SK-N-SH treated with all-trans-retinoic acid at 6 μM for 48 hours (cell line): ENCODE measurements at regions not wholly inside any gene's neighbourhood (a gene's known extent, or its start where the extent isn't known, plus 50 kb on each side); places are given as distances from the start of the nearest gene placed in this dataset.

Source experiments
- ATAC-seq: fragments of 200-7000 bp; cut with Tn5 transposase; 3 replicates; pipeline ENCODE4 v1.9.1; 2020; ENCODE audit warnings: mild to moderate bottlenecking, moderate library complexity
- ARNTL ChIP-seq: fragments of 450-650 bp; formaldehyde crosslinking; IDR thresholded peaks from 2 replicates; pipeline ENCODE4 v1.5.0; 2020; ENCODE audit warnings: low read depth, mild to moderate bottlenecking, moderate library complexity, borderline replicate concordance
- BACH2 ChIP-seq: fragments of 250-450 bp; sonication (Bioruptor Pico); IDR thresholded peaks from 2 replicates; pipeline ENCODE4 v1.9.0; 2021; ENCODE audit warnings: mild to moderate bottlenecking, borderline replicate concordance
- CREB5 ChIP-seq: fragments of 250-450 bp; sonication (Bioruptor Pico); IDR thresholded peaks from 2 replicates; pipeline ENCODE4 v1.5.1; 2020; ENCODE audit warnings: low read depth, mild to moderate bottlenecking, moderate library complexity
- ESRRG ChIP-seq: fragments of 250-450 bp; sonication (Bioruptor Pico); IDR thresholded peaks from 2 replicates; pipeline ENCODE4 v1.6.1; 2021; ENCODE audit warnings: mild to moderate bottlenecking
- GLIS3 ChIP-seq: fragments of 250-450 bp; sonication (Bioruptor Pico); IDR thresholded peaks from 2 replicates; pipeline ENCODE4 v1.5.0; 2020; ENCODE audit warnings: mild to moderate bottlenecking, moderate library complexity
- ISL1 ChIP-seq: fragments of 250-450 bp; sonication (Bioruptor Pico); IDR thresholded peaks from 2 replicates; pipeline ENCODE4 v2.1.2; 2022; ENCODE audit warnings: mild to moderate bottlenecking, moderate library complexity
- OSR1 ChIP-seq: fragments of 250-450 bp; sonication (Bioruptor Pico); IDR thresholded peaks from 2 replicates; pipeline ENCODE4 v1.8.0; 2022; ENCODE audit warnings: moderate library complexity, mild to moderate bottlenecking, inconsistent platforms
- PATZ1 ChIP-seq: fragments of 250-450 bp; sonication (Bioruptor Pico); IDR thresholded peaks from 2 replicates; pipeline ENCODE4 v1.8.0; 2020; ENCODE audit warnings: mild to moderate bottlenecking, moderate library complexity, borderline replicate concordance
- PPARA ChIP-seq: fragments of 250-450 bp; sonication (Bioruptor Pico); IDR thresholded peaks from 2 replicates; pipeline ENCODE4 v1.5.0; 2020; ENCODE audit warnings: mild to moderate bottlenecking, borderline replicate concordance
- RARB ChIP-seq: fragments of 250-450 bp; sonication (Bioruptor Pico); IDR thresholded peaks from 2 replicates; pipeline ENCODE4 v1.8.0; 2021; ENCODE audit warnings: mild to moderate bottlenecking, moderate library complexity
- SNAI2 ChIP-seq: fragments of 250-450 bp; sonication (Bioruptor Pico); IDR thresholded peaks from 2 replicates; pipeline ENCODE4 v1.5.0; 2020; ENCODE audit warnings: mild to moderate bottlenecking, moderate library complexity
- TCF4 ChIP-seq: fragments of 250-450 bp; sonication (Bioruptor Pico); IDR thresholded peaks from 2 replicates; pipeline ENCODE4 v1.8.0; 2021; ENCODE audit warnings: mild to moderate bottlenecking, moderate library complexity, borderline replicate concordance
- TOX ChIP-seq: fragments of 250-450 bp; sonication (Bioruptor Pico); IDR thresholded peaks from 2 replicates; pipeline ENCODE4 v1.8.0; 2021; ENCODE audit warnings: mild to moderate bottlenecking, moderate library complexity, borderline replicate concordance
- TSHZ2 ChIP-seq: fragments of 250-450 bp; sonication (Bioruptor Pico); IDR thresholded peaks from 2 replicates; pipeline ENCODE4 v1.5.0; 2020; ENCODE audit warnings: mild to moderate bottlenecking, moderate library complexity
- ZFP3 ChIP-seq: fragments of 250-450 bp; sonication (Bioruptor Pico); IDR thresholded peaks from 2 replicates; pipeline ENCODE4 v1.5.0; 2020; ENCODE audit warnings: mild to moderate bottlenecking, moderate library complexity
- ZFP30 ChIP-seq: fragments of 450-650 bp; formaldehyde crosslinking; IDR thresholded peaks from 2 replicates; pipeline ENCODE4 v1.5.0; 2022; ENCODE audit warnings: mild to moderate bottlenecking, moderate library complexity
- ZNF565 ChIP-seq: fragments of 450-650 bp; formaldehyde crosslinking; conservative IDR thresholded peaks from 2 replicates; pipeline ENCODE4 v1.5.0; 2020; ENCODE audit warnings: low read depth, mild to moderate bottlenecking, moderate library complexity
- ZNF70 ChIP-seq: fragments of 450-650 bp; formaldehyde crosslinking; IDR thresholded peaks from 2 replicates; pipeline ENCODE4 v1.5.0; 2020; ENCODE audit warnings: mild to moderate bottlenecking, moderate library complexity
- ZNF8 ChIP-seq: fragments of 450-650 bp; formaldehyde crosslinking; IDR thresholded peaks from 2 replicates; pipeline ENCODE4 v1.5.0; 2020; ENCODE audit warnings: mild to moderate bottlenecking, moderate library complexity
- TF ChIP-seq, protein P1 (sequence below): fragments of 250-450 bp; sonication (Bioruptor Pico); IDR thresholded peaks from 2 replicates; pipeline ENCODE4 v1.8.0; 2021; ENCODE audit warnings: low read depth, mild to moderate bottlenecking, moderate library complexity, borderline replicate concordance

GRCh38 chr4:36502350-36502749 is 220.9 kb downstream of the DTHD1 start:
- TF ChIP-seq SNAI2 (CRISPR knock-in tag) (no peak), GLIS3 (CRISPR knock-in tag) (no peak), ZFP3 (CRISPR knock-in tag) (no peak), ESRRG (CRISPR knock-in tag) (no peak), TSHZ2 (CRISPR knock-in tag) (no peak), ZNF8 (CRISPR knock-in tag) (no peak), ZNF70 (CRISPR knock-in tag) (no peak), BACH2 (CRISPR knock-in tag) (no peak), ZNF565 (no peak), CREB5 (CRISPR knock-in tag) (no peak), ISL1 (CRISPR knock-in tag) (no peak), ZFP30 (CRISPR knock-in tag) (no peak), TOX (no peak)
- TF ChIP-seq, protein P1, sequence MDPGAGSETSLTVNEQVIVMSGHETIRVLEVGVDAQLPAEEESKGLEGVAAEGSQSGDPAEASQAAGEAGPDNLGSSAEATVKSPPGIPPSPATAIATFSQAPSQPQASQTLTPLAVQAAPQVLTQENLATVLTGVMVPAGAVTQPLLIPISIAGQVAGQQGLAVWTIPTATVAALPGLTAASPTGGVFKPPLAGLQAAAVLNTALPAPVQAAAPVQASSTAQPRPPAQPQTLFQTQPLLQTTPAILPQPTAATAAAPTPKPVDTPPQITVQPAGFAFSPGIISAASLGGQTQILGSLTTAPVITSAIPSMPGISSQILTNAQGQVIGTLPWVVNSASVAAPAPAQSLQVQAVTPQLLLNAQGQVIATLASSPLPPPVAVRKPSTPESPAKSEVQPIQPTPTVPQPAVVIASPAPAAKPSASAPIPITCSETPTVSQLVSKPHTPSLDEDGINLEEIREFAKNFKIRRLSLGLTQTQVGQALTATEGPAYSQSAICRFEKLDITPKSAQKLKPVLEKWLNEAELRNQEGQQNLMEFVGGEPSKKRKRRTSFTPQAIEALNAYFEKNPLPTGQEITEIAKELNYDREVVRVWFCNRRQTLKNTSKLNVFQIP (CRISPR knock-in tag) = no peak
- ATAC-seq = no peak

GRCh38 chr4:36508394-36508793 is 227.0 kb downstream of the DTHD1 start:
- TF ChIP-seq CREB5 (CRISPR knock-in tag) = no peak
- TF ChIP-seq TOX = no peak
- no peak for TF ChIP-seq ZNF565
- no peak for TF ChIP-seq TSHZ2 (CRISPR knock-in tag)
- TF ChIP-seq PATZ1 (CRISPR knock-in tag) = no peak
- TF ChIP-seq, protein P1 (CRISPR knock-in tag) = no peak
- TF ChIP-seq GLIS3 (CRISPR knock-in tag) = no peak
- no peak for TF ChIP-seq SNAI2 (CRISPR knock-in tag)
- TF ChIP-seq ZFP3 (CRISPR knock-in tag) = no peak
- TF ChIP-seq ESRRG (CRISPR knock-in tag) = no peak
- TF ChIP-seq TCF4 (CRISPR knock-in tag) = no peak
- no peak for TF ChIP-seq RARB (CRISPR knock-in tag)
- TF ChIP-seq ARNTL (CRISPR knock-in tag) = no peak
- no peak for TF ChIP-seq PPARA (CRISPR knock-in tag)
- TF ChIP-seq OSR1 (CRISPR knock-in tag) = no peak
- TF ChIP-seq ZNF70 (CRISPR knock-in tag) = no peak
- TF ChIP-seq, all 23 proteins: peak for 0
- no peak for ATAC-seq
